IMR-90 (cell line): ENCODE measurements at regions not wholly inside any gene's neighbourhood (a gene's known extent, or its start where the extent isn't known, plus 50 kb on each side); places are given as distances from the start of the nearest gene placed in this dataset.

Source experiments
- ATAC-seq: fragments of 200-7000 bp; cut with Tn5 transposase; 2 replicates; pipeline ENCODE4 v1.9.1; 2020; ENCODE audit warnings: low read depth, mild to moderate bottlenecking, moderate library complexity
- BruUV-seq: library from RNA; stranded (reverse); fragments of 400-500 nt; replicated peaks from 2 replicates; lab custom pipeline; 2021; lab: Mats Ljungman, UMichigan
- CTCF ChIA-PET: fragments of 300-600 bp; formaldehyde crosslinking; extraction: SDS; loops from one replicate; lab custom pipeline; 2021; ENCODE audit warnings: antibody characterized with exemption; lab: Yijun Ruan, JAX
- POLR2A ChIA-PET: fragments of 300-600 bp; sonication (Branson Sonifier 250); formaldehyde crosslinking; loops from one replicate; lab custom pipeline; 2022; ENCODE audit warnings: antibody characterized with exemption; ENCODE audit not compliant: unreplicated experiment; lab: Charles Lee
- DNase-seq: peaks from one replicate; pipeline ENCODE4 v3.0.0; 2013
- H2AFZ ChIP-seq: replicated peaks from 2 replicates; pipeline ENCODE3; 2013; ENCODE audit warnings: low read length, mild to moderate bottlenecking; ENCODE audit not compliant: poor library complexity
- H2AK5ac ChIP-seq: 2 replicates; pipeline ENCODE4 v1.6.1; 2013; ENCODE audit warnings: low read depth, low read length, inconsistent platforms
- H2AK9ac ChIP-seq: replicated peaks from 2 replicates; pipeline ENCODE3; 2013; ENCODE audit warnings: mild to moderate bottlenecking, low read depth, low read length, moderate library complexity; ENCODE audit not compliant: poor library complexity
- H2BK120ac ChIP-seq: 2 replicates; pipeline ENCODE4 v1.6.1; 2013; ENCODE audit warnings: low read depth, low read length, inconsistent platforms
- H2BK15ac ChIP-seq: 3 replicates; pipeline ENCODE4 v1.6.1; 2013; ENCODE audit warnings: low read depth, low read length, inconsistent platforms
- H2BK20ac ChIP-seq: 2 replicates; pipeline ENCODE4 v1.6.1; 2013; ENCODE audit warnings: low read depth, mild to moderate bottlenecking, inconsistent platforms, low read length, moderate library complexity
- H2BK5ac ChIP-seq: 2 replicates; pipeline ENCODE4 v1.6.1; 2013; ENCODE audit warnings: mild to moderate bottlenecking, low read depth, low read length, inconsistent platforms; ENCODE audit not compliant: poor library complexity, severe bottlenecking
- H3K14ac ChIP-seq: replicated peaks from 2 replicates; pipeline ENCODE4 v1.6.1; 2013; ENCODE audit warnings: low read depth, low read length, inconsistent platforms
- H3K18ac ChIP-seq: 2 replicates; pipeline ENCODE4 v1.6.1; 2013; ENCODE audit warnings: low read depth, low read length, control low read depth
- H3K23ac ChIP-seq: 2 replicates; pipeline ENCODE4 v1.6.1; 2013; ENCODE audit warnings: low read depth, low read length, inconsistent platforms
- H3K27ac ChIP-seq: 2 replicates; pipeline ENCODE4 v1.5.1; 2013; ENCODE audit warnings: mild to moderate bottlenecking, control low read depth, low read length; ENCODE audit not compliant: insufficient read depth
- H3K27me3 ChIP-seq: 2 replicates; pipeline ENCODE4 v1.6.1; 2013; ENCODE audit warnings: low read length; ENCODE audit not compliant: control insufficient read depth, insufficient read depth
- H3K36me3 ChIP-seq: 2 replicates; pipeline ENCODE4 v1.6.1; 2013; ENCODE audit warnings: low read length, mixed read lengths; ENCODE audit not compliant: control insufficient read depth, insufficient read depth
- H3K4ac ChIP-seq: 2 replicates; pipeline ENCODE4 v1.6.1; 2013; ENCODE audit warnings: low read depth, low read length, inconsistent platforms
- H3K4me1 ChIP-seq: 2 replicates; pipeline ENCODE4 v1.6.1; 2013; ENCODE audit warnings: low read length, mixed read lengths; ENCODE audit not compliant: control insufficient read depth, insufficient read depth
- H3K4me2 ChIP-seq: 2 replicates; pipeline ENCODE4 v1.6.1; 2013; ENCODE audit warnings: low read depth, mild to moderate bottlenecking, control low read depth, low read length, moderate library complexity
- H3K4me3 ChIP-seq: 2 replicates; pipeline ENCODE4 v1.5.1; 2013; ENCODE audit warnings: low read depth, mild to moderate bottlenecking, control low read depth, low read length, moderate library complexity; ENCODE audit not compliant: insufficient read depth
- H3K56ac ChIP-seq: 2 replicates; pipeline ENCODE4 v1.6.1; 2013; ENCODE audit warnings: low read length, inconsistent platforms; ENCODE audit not compliant: insufficient read depth; ENCODE audit errors: extremely low read depth
- H3K79me1 ChIP-seq, 2 experiments: 2 replicates each; pipeline ENCODE4 v1.6.1; 2013; ENCODE audit warnings: low read length in 2 of 2, inconsistent platforms in 1 of 2, low read depth in 1 of 2
- H3K9ac ChIP-seq: 2 replicates; pipeline ENCODE4 v1.6.1; 2013; ENCODE audit warnings: low read depth, low read length, control low read depth
- H3K9me1 ChIP-seq: 2 replicates; pipeline ENCODE4 v1.6.1; 2013; ENCODE audit warnings: low read length, inconsistent platforms; ENCODE audit not compliant: insufficient read depth
- H3K9me3 ChIP-seq: 2 replicates; pipeline ENCODE4 v1.6.1; 2013; ENCODE audit warnings: low read length; ENCODE audit not compliant: control insufficient read depth, insufficient read depth
- H4K20me1 ChIP-seq: 2 replicates; pipeline ENCODE4 v1.6.1; 2013; ENCODE audit warnings: low read length, inconsistent platforms; ENCODE audit not compliant: insufficient read depth
- H4K5ac ChIP-seq: 2 replicates; pipeline ENCODE4 v1.6.1; 2013; ENCODE audit warnings: mild to moderate bottlenecking, low read depth, low read length, control low read depth
- H4K8ac ChIP-seq, 2 experiments: 2 replicates each; pipeline ENCODE4 v1.6.1; 2013; ENCODE audit warnings: low read depth in 2 of 2, low read length in 2 of 2, control low read depth in 1 of 2, inconsistent platforms in 1 of 2
- H4K91ac ChIP-seq: 2 replicates; pipeline ENCODE4 v1.6.1; 2013; ENCODE audit warnings: low read depth, low read length, inconsistent platforms; ENCODE audit not compliant: insufficient read depth
- BHLHE40 ChIP-seq: fragments of 150-350 bp; IDR thresholded peaks from 2 replicates; pipeline ENCODE4 v1.6.1; 2016; ENCODE audit warnings: mild to moderate bottlenecking, low read depth, low read length
- CHD1 ChIP-seq: IDR thresholded peaks from 2 replicates; pipeline ENCODE4 v1.6.1; 2012; ENCODE audit warnings: low read depth, low read length, improper control_type of control experiment
- CTCF ChIP-seq: conservative IDR thresholded peaks from 2 replicates; pipeline ENCODE4 v1.5.1; 2012; ENCODE audit warnings: mild to moderate bottlenecking, low read depth, low read length, improper control_type of control experiment
- ELK1 ChIP-seq: fragments of 150-350 bp; IDR thresholded peaks from 2 replicates; pipeline ENCODE4 v1.6.1; 2016; ENCODE audit warnings: low read depth, mild to moderate bottlenecking, low read length, moderate library complexity, borderline replicate concordance
- MAFK ChIP-seq: IDR thresholded peaks from 2 replicates; pipeline ENCODE4 v1.6.1; 2012; ENCODE audit warnings: low read depth, low read length, improper control_type of control experiment
- NFE2L2 ChIP-seq: fragments of 150-350 bp; IDR thresholded peaks from 2 replicates; pipeline ENCODE4 v1.6.1; 2016; ENCODE audit warnings: low read depth, mild to moderate bottlenecking, low read length
- POLR2A ChIP-seq: IDR thresholded peaks from 2 replicates; pipeline ENCODE4 v1.6.1; 2012; ENCODE audit warnings: mild to moderate bottlenecking, low read depth, low read length
- RAD21 ChIP-seq: IDR thresholded peaks from 2 replicates; pipeline ENCODE4 v1.6.1; 2012; ENCODE audit warnings: low read length, improper control_type of control experiment
- RCOR1 ChIP-seq: IDR thresholded peaks from 2 replicates; pipeline ENCODE4 v1.6.1; 2012; ENCODE audit warnings: mild to moderate bottlenecking, low read length, improper control_type of control experiment; ENCODE audit not compliant: insufficient replicate concordance
- RFX5 ChIP-seq: IDR thresholded peaks from 2 replicates; pipeline ENCODE4 v1.8.0; 2012; ENCODE audit warnings: low read depth, mild to moderate bottlenecking, low read length, moderate library complexity
- WGBS, 2 experiments: methylation state at CpG; one replicate each; pipeline versions ENCODE4 v1.1.5 to v1.1.7; 2013; ENCODE audit warnings: missing lambda C conversion rate in 2 of 2; ENCODE audit not compliant: insufficient read length in 1 of 2; ENCODE audit errors: extremely low coverage in 2 of 2; 5-methylcytosine and 5-hydroxymethylcytosine counted together
- dilution Hi-C: fragments of 300-500 bp; cut with HindIII; formaldehyde crosslinking; loops from one replicate; pipeline ENCODE4 v1.14.3; 2018; ENCODE audit warnings: low sequenced_read_pairs; ENCODE audit not compliant: unreplicated experiment
- in situ Hi-C: fragments of 300-500 bp; cut with MboI; formaldehyde crosslinking; loops from 3 replicates; pipeline ENCODE4 v1.14.3; 2019; ENCODE audit warnings: low sequenced_read_pairs, inconsistent platforms, mixed read lengths
- intact Hi-C: fragments of 100-400 bp; cut with micrococcal nuclease; formaldehyde crosslinking; loops from 2 replicates; pipeline ENCODE4 v1.10.0; 2022

- no peak overlapping the region for H2BK15ac ChIP-seq
- H4K8ac ChIP-seq = no peak overlapping the region
- H4K20me1 ChIP-seq = no peaks in the 10 kb centered on the region
- no peaks in the 10 kb centered on the region for H3K36me3 ChIP-seq
- in situ Hi-C loops (no loop called here), intact Hi-C loops (no loop called here), dilution Hi-C loops (no loop called here)
- no peak for TF ChIP-seq NFE2L2
- TF ChIP-seq BHLHE40 = no peak
- no peak for TF ChIP-seq CTCF
- no peak for TF ChIP-seq CHD1
- no peak for TF ChIP-seq POLR2A
- no peak for TF ChIP-seq MAFK
- TF ChIP-seq RFX5 = no peak
- no peak for TF ChIP-seq RAD21
- TF ChIP-seq RCOR1 = no peak
- no peak for TF ChIP-seq ELK1
- ATAC-seq (no peak), DNase-seq (no peak)
- no peak overlapping the region for H3K23ac ChIP-seq
- H4K91ac ChIP-seq = no peak overlapping the region
- H2BK120ac ChIP-seq = no peak overlapping the region
- H3K27ac ChIP-seq = no peak overlapping the region
- no peak overlapping the region for H2AK9ac ChIP-seq
- POLR2A ChIA-PET = no interaction called here
- H3K4me2 ChIP-seq = no peak overlapping the region
- no peak overlapping the region for H3K9ac ChIP-seq
- H3K56ac ChIP-seq = no peak overlapping the region; the same call in 1 of the 2 replicates
- H3K9me3 ChIP-seq = no peaks in the 10 kb centered on the region
- no peaks in the 10 kb centered on the region for H3K27me3 ChIP-seq
- WGBS, 2 experiments = 40% methylated on average over 1 of the region's 2 CpGs; no CpG with 5 or more reads in 1 of the 2 experiments
- H2AK5ac ChIP-seq = no peak overlapping the region
- no peak overlapping the region for H4K5ac ChIP-seq
- H3K4me3 ChIP-seq = no peak overlapping the region
- H2BK20ac ChIP-seq = no peak overlapping the region
- CTCF ChIA-PET = interaction anchor here (1.1 kb wide), 1 partner anchor 9 kb away, joined by 3 read pairs; no protein-coding TSS in a partner anchor
- H2AFZ ChIP-seq = no peak overlapping the region
- H3K79me1 ChIP-seq = no peaks in the 10 kb centered on the region
- no peak overlapping the region for H3K18ac ChIP-seq
- H3K14ac ChIP-seq = no peak overlapping the region
- no peaks in the 10 kb centered on the region for H3K4me1 ChIP-seq
- H3K4ac ChIP-seq = no peak overlapping the region
- no TSS peak for BruUV-seq
- no peaks in the 10 kb centered on the region for H3K9me1 ChIP-seq
- no peak overlapping the region for H2BK5ac ChIP-seq
Observed at GRCh38 chr1:62978741-62979140, 194.8 kb downstream of the ATG4C start.
